Ovary (tissue), 7 donors: ENCODE measurements at regions not wholly inside any gene's neighbourhood (a gene's known extent, or its start where the extent isn't known, plus 50 kb on each side); places are given as distances from the start of the nearest gene placed in this dataset.
A peak's percentile ranks its signal among the peaks of the same experiment; 100 is the strongest.

Experiments used
- DNase-seq, 5 donors: peaks; one replicate each; pipeline ENCODE4 v3.0.0-alpha.2; 2019 to 2020
- H3K27ac ChIP-seq, 2 donors: fragments of 200-600 bp; one replicate each; pipeline versions ENCODE4 v1.5.1 to v1.8.0; 2019 to 2022
- H3K27me3 ChIP-seq: fragments of 200-600 bp; one replicate; pipeline ENCODE4 v1.8.0; 2022
- H3K36me3 ChIP-seq: fragments of 200-600 bp; sonication (generic); one replicate; pipeline ENCODE4 v1.5.1; 2019
- H3K4me1 ChIP-seq: one replicate; pipeline ENCODE4 v1.8.1; 2013; ENCODE audit warnings: mild to moderate bottlenecking, moderate library complexity; ENCODE audit not compliant: insufficient read depth
- H3K4me3 ChIP-seq: fragments of 200-600 bp; sonication (generic); one replicate; pipeline ENCODE4 v1.5.1; 2017
- H3K9me3 ChIP-seq, 2 donors: fragments of 200-600 bp in 1 of 2; sonication (generic) in 1 of 2; one replicate each; pipeline versions ENCODE4 v1.5.1 to v1.8.1; 2013 to 2019; ENCODE audit warnings: mild to moderate bottlenecking in 1 of 2, moderate library complexity in 1 of 2
- EP300 ChIP-seq: sonication (generic); formaldehyde crosslinking; IDR thresholded peaks from one replicate; pipeline ENCODE4 v1.6.1; 2017; ENCODE audit warnings: antibody characterized with exemption
- POLR2A ChIP-seq: fragments of 450-650 bp; IDR thresholded peaks from one replicate; pipeline ENCODE4 v1.6.1; 2017; ENCODE audit warnings: antibody characterized with exemption, mild to moderate bottlenecking, moderate library complexity
- WGBS, 3 donors: extraction: QIAGEN DNeasy Blood & Tissue Kit in 1 of 3; methylation state at CpG; one replicate each; pipeline versions ENCODE4 v1.1.5 to v1.1.7; 2013 to 2017; 5-methylcytosine and 5-hydroxymethylcytosine counted together
- intact Hi-C, 4 donors: fragments of 100-400 bp; cut with DNase I; formaldehyde crosslinking; loops; one replicate each; pipeline versions ENCODE4 v1.11.0 to v1.15.1; 2022 to 2023
- TF ChIP-seq, protein P1 (sequence below), 3 donors: fragments of 450-650 bp in 2 of 3; fragments of 200-600 bp in 1 of 3; IDR thresholded peaks; one replicate each; pipeline versions ENCODE4 v1.5.1 to v1.8.0; 2016 to 2022; ENCODE audit warnings: antibody characterized with exemption in 3 of 3, mild to moderate bottlenecking in 1 of 3
- donor health status: DM: no; HTN: no; CAD: no; lungs with moderate emphysema.
- donor health status: DM: no; HTN: no; CAD: no.
- donor health status: Bipolar disorder and iron deficiency.
- donor health status: DM: no; HTN: no; CAD: no.
- donor health status: DM: yes; HTN: yes; CAD: no.

DNA sequence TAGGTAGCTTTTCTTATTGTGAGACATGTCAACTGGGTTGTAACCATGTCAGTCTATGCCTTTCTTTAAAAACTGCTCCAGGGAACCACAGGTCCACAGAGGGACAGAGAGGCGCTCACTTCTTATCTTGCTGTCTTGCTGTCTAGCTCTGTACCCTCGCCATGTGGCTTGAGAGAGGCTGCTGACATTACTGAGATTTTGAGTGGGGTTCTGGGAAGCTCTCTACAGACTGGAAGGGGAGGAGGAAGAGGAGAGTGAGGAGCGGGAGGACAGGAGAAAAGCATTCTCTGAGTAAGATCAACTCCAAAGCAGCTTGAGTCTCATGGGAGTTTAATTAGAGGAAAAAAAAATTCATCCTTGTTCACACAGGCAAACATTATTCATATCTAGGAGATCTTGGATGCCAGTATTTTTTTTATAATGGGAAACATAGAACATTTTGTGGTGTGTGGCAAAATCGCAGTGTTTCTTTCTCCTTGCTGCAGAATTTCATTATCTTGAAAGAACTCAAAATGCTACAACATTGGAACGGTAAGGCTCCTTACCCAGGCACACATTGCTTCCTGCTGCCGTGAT, 1037.0 kb upstream of the NR2F2 start:
- Histone ChIP-seq H3K9me3 (no peaks in the 10 kb centered on the region), H3K36me3 (no peaks in the 10 kb centered on the region), H3K4me3 (no peak overlapping the region), H3K27ac (peak overlapping the region in 1 of 2 donors; percentile 79), H3K27me3 (no peaks in the 10 kb centered on the region), H3K4me1 (peaks cover 7% of the 10 kb centered on the region)
- no peak for DNase-seq
- 44 to 56% (median 55%) methylated on average over 6 of the region's 6 CpGs for WGBS, 3 donors
- TF ChIP-seq, protein P1, sequence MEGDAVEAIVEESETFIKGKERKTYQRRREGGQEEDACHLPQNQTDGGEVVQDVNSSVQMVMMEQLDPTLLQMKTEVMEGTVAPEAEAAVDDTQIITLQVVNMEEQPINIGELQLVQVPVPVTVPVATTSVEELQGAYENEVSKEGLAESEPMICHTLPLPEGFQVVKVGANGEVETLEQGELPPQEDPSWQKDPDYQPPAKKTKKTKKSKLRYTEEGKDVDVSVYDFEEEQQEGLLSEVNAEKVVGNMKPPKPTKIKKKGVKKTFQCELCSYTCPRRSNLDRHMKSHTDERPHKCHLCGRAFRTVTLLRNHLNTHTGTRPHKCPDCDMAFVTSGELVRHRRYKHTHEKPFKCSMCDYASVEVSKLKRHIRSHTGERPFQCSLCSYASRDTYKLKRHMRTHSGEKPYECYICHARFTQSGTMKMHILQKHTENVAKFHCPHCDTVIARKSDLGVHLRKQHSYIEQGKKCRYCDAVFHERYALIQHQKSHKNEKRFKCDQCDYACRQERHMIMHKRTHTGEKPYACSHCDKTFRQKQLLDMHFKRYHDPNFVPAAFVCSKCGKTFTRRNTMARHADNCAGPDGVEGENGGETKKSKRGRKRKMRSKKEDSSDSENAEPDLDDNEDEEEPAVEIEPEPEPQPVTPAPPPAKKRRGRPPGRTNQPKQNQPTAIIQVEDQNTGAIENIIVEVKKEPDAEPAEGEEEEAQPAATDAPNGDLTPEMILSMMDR (IDR thresholded peaks at IDR 0.05): no peak
- no peak for TF ChIP-seq POLR2A
- no peak for TF ChIP-seq EP300
- intact Hi-C loops: no loop called here

DNA sequence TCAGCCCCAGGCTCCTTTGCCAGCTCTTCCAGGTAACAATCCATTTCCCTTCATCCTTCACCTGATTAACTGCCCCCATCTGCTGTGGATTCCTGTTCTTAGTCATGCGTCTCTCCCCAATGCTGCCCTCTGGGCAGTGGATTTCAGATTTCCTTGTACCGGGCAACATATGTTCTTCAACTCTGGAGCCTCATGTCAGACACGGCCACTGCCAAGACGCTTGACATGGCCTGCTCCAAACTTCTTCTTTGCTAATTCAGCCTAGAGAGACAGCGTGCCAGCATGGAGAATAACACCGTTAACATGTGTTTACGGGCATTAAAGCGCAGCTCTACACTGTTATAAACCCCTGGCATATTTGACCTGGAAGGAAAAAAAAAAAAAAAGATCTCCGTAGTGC, 1035.1 kb upstream of the NR2F2 start:
- Histone ChIP-seq H3K4me1 (peaks cover 6% of the 10 kb centered on the region), H3K27ac (no peak overlapping the region), H3K4me3 (no peak overlapping the region), H3K27me3 (no peaks in the 10 kb centered on the region), H3K36me3 (no peaks in the 10 kb centered on the region), H3K9me3 (no peaks in the 10 kb centered on the region)
- DNase-seq: no peak
- intact Hi-C loops: no loop called here
- no peak for TF ChIP-seq EP300
- TF ChIP-seq POLR2A: no peak
- TF ChIP-seq, protein P1 (IDR thresholded peaks at IDR 0.05): no peak
- WGBS, 3 donors: 92 to 95% (median 93%) methylated on average over 9 of the region's 9 CpGs

DNA sequence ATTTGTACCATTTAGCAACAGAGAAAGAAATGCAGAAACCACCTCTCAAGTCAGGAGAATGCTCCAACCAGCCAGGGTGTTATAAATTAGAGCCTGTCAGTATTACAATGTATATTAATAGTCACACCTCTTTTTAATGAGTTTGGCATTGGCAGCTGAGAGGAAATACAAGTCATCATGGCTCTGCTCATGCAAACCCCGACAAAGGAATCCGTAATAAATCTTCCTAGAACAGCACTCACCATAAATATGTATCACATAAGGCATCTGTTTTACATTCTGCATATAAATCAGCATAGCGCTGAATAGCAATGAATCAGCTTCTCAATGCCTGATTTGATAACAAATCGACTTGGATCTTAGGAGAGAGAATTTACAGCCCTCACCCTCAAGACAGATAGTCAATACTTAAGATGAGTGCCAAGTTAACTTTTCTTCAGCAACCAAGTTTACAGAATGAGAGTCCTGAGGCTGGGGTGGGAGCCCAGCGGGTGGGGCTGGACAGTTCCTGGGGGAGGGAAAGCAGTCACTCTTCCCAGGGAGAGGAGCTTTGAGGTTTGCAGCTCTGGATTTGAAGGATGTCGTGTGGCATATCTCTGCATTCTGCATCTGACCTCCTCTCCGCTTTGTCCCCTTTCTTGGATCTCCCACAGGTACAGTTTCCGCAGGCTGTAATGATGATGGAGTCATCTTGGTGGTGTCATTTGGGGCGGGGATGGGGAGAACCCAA, 1034.4 kb upstream of the NR2F2 start:
- H3K4me1 ChIP-seq: peaks cover 10% of the 10 kb centered on the region
- WGBS, 3 donors: 70 to 75% (median 71%) methylated on average over 9 of the region's 9 CpGs
- intact Hi-C loops: no loop called here

DNA sequence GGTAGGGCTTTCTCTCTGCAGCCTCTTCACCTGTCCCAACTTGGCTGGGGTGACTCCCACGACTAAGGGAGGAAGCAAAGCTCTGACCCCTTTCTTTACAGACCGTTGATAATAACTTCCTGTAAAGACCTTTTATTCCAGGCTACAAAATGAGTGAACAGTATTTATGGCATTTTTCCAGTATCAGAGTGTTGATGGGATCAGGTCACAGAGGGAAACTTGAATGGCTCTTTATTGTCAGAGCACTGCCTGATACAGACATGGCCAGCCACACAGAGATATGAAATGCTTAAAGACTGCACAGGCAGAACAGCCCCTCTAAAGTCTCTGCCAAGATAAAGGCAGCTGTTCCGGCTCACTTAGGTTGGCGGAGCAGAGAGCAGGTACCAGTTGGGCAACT, 1033.9 kb upstream of the NR2F2 start:
- no peaks in the 10 kb centered on the region for H3K27me3 ChIP-seq
- H3K9me3 ChIP-seq: no peaks in the 10 kb centered on the region
- WGBS, 3 donors: 45 to 47% (median 47%) methylated on average over 4 of the region's 4 CpGs
- intact Hi-C loops: no loop called here
- DNase-seq: no peak
- no peaks in the 10 kb centered on the region for H3K36me3 ChIP-seq
- peaks cover 12% of the 10 kb centered on the region for H3K4me1 ChIP-seq
- H3K4me3 ChIP-seq: no peak overlapping the region
- TF ChIP-seq POLR2A: no peak
- TF ChIP-seq, protein P1 (IDR thresholded peaks at IDR 0.05): no peak
- TF ChIP-seq EP300: no peak
- H3K27ac ChIP-seq: no peak overlapping the region

More for the DNA sequence above, 1034.4 kb upstream of the NR2F2 start:
- H3K9me3 ChIP-seq: no peaks in the 10 kb centered on the region
- TF ChIP-seq, protein P1 (IDR thresholded peaks at IDR 0.05): no peak
- TF ChIP-seq EP300 (no peak), POLR2A (no peak)
- H3K36me3 ChIP-seq: no peaks in the 10 kb centered on the region
- no peaks in the 10 kb centered on the region for H3K27me3 ChIP-seq
- no peak for DNase-seq
- no peak overlapping the region for H3K27ac ChIP-seq
- no peak overlapping the region for H3K4me3 ChIP-seq
